ENCODE measurements at regions not wholly inside any gene's neighbourhood (a gene's known extent, or its start where the extent isn't known, plus 50 kb on each side); places are given as distances from the start of the nearest gene placed in this dataset.

DNA sequence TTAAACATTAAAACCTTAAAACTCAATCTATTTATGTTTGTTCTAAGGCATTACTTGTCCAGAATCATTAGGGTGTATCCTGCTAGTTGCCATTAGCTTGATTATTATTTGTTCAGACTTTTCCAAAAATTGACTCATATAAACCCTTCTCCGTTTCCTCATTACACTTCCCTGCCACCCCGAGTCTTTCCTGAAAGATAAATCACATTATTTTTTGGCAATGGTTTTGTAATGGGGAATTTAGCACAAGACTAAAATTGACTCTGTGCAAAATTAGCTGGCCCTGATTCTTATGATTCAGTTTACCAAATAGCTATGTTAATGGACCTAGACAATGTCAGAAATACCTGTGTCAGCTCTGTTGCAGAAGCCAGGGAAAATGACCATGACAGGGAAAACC is 112.2 kb upstream of the NT5C1B start:
- DNase-seq = no peak

DNA sequence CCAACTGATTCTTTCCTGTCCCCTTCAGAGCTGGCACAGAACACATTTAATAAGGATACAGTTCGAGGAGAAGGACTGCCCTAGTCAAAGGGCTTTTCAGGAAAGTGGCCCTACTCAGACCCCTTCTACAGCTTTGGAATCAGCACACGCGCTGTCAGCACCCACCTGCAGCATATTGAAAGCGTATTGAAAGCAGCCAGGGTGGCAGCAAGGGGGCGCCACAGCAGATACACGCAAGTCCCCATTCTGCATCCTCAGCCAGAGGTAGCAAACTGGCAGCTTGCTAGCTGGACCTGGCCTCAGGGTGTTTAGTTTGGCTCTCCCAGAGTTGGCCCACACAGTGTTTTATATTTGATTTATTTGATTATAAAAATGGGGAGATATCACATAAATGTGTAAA is 101.0 kb upstream of the NT5C1B start:
- DNase-seq = peak; percentile 3

DNA sequence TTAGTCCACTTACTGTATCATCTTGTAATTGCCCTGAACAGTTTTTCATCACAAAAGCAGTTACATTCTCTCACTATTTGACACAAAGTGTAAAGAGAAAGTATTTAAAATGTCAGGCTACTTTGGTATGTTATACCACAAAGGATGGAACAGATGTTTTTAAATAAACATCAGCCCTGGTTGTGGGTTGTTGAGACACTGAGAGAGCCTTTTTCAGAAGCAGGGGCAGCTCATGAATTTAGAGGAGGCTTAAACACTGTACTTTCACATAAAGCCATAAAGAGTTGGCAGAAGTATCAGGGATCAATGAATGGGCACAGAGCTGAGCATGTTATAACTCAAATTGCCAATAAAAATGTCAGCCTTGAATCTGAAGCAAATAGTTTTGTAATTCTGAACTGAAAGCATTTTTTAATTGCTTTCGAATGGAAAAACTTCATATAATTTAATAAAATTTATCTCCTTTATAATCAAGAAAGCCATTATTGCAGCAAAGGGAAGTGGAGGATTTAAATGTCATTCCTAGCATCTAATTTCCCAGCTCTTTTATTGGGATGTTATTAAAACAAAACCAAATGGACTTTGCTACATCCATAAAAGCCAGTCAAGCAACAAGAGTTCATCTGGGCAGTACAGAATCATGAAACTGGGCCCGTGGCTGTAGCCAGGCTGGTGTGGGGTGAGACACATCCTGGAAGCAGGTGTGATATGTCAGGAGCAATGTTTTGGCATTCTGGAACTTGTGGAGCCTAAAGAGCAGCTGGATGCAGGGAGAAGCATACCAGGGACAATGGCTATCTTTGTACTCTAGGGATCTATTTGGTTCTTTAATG is 95.1 kb upstream of the NT5C1B start:
- no peak for DNase-seq

DNA sequence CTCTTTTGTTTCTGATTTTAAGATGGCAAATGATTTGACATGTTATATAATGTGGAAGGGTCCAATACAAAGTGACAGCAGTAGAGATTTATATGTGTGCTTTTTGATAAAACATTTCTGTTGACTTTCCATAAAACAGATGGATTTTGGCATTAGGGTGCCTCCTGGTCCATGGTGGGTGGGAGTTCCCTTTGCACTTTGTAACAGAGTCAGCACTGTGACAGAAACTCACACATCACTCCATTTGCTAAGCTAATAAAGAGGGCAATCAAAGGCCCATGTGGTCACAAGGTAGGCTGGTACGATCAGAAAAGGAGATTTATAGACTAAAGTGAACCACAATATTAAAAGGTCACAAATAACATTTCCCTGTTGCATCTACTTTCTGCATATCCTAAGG is 93.3 kb upstream of the NT5C1B start:
- DNase-seq = no peak

DNA sequence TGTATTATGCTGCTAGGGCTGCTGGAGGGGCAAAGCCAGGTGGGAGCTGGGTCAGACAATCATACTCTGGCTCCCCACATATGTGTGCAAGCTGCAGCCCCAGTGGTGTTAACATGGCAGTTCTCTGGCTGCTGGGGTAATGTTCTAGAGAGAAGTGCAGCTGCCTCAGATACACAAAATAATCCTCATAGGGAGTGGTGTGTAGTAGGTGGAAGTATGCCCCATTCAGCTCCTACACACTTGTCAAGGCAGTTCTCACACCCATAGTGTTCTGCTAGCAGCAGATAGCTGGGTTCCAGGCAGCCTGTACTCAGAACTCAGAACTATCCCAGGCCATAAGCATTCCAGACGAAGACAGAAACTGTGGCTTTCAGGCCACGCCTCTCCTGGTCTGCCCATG is 87.9 kb upstream of the NT5C1B start:
- no peak for DNase-seq

DNA sequence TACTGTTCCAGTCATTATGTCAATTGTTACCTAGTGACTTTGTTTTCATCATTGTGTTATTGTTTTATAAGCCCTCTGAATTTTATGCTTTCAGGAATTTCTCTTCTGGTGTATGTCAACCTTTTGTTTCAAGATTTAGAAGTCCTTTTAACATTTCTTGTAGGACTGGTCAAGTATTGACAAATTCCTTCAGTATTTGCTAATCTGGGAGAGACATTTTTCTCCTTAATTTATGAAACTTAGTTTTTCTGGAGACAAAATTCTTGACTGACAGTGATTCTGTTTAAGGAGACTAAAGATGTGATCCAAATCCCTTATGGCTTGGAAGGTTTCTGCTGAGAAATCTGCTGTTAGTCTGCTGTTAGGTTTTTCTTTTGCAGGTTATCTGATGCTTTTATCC is 84.9 kb upstream of the NT5C1B start:
- no peak for DNase-seq

DNA sequence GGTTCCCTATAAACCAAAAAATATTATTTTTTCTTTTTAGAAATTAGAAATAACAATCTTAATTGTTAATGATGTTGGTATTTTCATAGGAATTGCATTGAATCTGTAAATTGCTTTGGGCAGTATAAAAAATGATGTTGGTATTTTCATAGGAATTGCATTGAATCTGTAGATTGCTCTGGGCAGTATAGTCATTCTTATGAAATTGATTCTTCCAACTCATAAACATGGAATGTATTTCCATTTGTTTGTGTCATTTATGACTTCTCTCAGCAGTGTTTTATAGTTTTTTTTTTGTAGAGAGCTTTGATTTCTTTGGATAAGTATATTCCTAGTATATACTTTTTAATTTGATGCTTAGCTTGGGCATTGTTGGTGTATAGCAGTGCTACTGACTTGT is 82.0 kb upstream of the NT5C1B start:
- no peak for DNase-seq

DNA sequence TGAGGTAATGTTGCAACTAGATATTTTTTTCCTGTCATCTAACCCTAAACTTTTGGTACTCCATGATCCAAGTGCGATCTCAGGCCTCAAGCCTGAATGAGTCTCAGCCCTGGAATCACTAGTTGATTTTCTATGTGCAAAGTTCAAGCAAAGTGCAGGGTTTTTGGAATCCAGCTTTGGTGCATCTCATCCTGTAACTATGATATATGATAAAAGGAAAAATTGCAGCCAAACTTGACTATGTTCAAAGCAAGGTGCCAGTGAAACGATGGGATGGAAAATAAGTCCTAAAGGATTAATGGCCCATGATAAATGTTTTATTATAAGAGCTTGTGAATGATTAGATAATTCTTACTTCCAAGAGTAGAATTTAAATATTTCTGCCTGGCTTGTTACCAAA is 78.9 kb upstream of the NT5C1B start:
- DNase-seq = no peak

DNA sequence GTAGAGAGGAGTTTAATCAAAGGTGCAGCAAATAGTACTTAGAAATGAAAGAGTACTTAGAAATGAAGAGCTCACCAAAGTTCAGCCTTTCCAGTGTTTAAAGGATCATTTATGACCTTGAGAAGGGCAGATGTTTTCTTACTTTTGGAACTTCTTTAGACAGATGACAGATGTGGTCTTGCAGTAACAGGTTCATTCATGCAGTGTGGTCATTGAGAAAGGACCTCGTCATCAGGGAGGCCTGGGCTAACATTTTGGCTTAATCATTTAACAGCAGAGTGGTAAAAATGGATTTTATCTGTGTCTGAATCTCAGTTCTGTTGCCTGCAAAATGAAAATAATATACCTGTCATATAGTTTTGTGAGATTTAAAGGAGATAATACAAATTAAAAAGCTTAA is 75.1 kb upstream of the NT5C1B start:
- no peak for DNase-seq

DNA sequence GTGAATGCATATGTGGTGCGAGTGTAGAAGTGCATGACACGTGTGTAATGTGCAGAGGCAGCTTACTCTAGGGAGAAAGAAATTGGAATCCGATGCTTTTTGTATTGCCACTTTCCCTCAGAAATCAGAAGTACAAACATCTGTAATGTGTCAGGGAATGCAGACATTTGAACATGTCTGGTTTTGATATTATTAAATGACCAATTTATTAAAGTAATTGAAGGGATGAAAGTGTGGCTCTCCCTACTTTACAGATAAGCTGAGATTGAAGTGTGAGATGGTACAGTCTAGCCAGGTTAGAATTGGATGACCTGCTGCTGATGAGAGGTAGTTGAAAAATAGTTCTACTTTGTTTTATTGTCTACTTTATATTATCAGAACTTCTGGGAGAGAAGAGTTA is 74.5 kb upstream of the NT5C1B start:
- no peak for DNase-seq

DNA sequence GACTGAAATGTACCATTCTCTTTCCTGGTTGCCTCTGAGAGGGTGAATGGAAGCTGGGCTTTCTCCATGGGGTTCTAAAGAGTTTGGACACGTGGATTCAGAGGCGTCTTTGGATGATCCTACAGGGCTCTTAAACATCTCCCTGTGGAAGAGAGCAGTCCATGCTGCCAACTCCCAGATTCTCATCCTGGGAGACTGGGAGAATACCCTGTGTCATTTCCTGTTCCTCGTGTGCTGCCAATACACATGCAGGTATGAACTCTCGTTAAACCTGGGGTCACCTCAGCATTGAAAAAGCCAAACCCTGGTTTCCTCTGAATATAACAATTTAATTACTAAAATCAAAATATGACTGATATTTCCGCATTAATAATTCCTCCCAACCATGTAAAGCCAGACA is 73.3 kb upstream of the NT5C1B start:
- DNase-seq = no peak

DNA sequence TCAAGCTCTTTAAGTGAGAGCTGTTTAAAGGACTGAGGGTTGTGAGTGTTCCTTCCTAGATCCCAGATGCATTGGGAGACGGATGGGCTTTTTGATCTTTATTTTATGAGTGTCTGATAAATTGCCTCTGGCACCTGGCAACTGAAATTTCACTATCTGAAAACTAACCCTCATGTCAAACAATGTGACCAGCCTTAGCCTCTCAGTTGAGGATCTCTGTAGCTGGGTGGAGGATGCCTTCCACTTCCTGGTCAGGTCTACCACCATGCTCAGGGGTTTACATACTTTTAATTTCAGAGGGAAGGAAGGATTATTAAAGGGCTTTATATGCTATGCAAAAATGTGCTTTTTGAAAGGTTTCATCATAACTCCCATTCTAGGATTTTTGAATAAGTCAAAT is 70.5 kb upstream of the NT5C1B start:
- no peak for DNase-seq

DNA sequence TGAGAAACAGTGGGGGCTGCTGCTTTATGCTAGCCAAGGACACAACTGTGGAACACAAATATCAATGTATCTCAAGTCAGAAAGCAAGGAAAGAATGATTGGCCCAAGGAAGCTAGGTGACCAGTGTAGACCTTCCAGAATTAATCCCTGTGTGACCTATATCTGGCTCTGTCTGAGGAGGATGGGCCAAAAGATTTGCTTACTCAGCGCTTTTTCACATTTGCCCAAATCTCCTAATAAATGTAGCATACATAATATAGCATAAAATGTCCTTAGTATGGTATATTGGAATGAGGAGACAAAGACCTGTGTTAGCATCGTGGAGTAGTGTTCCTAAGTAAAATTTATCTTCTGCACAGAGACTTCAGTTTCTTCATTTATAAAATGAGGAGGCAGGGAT is 66.7 kb upstream of the NT5C1B start:
- DNase-seq = no peak

DNA sequence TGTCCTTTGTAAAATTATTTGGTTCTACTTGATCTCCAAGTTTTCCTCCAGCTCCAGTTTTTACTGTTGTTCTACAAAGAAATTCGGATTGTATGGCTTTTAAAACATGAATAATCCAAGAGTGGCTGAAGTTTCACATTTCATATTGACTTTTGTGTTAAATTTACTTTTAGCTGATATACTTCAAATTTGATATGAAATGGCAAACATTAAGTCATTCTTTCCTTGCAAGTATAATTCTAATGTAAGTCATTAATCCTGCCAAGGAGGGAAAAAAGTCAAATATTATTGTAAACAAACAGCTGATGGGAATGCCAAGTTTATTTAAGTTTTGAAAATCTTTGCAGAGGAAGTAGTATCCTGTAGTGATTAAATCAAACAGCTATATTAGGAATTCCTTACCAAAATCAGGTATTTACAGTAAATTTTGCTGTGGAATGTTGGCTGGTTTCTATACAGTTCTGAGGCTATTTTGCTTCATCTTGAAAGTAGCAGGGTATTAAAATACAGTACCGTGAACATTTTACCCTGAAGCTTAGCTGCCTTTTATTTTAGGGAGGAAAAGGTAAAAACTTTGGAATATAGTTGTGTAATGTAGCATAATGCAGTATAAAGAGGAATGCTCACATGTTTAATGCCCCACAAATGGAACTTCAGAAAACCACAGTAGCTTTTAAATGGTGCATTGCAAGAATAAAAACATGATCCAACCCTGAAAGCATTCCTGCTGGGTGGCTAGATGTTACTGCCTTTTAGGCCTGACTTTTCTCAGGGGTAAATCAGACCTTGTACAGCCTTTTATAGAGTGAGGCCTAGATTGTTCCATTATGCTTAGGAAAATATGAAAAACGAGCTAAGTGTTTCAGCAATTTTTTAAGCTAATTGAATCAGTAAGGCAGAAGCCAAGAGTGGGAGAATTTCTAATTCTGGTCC is 62.7 kb upstream of the NT5C1B start:
- no peak for DNase-seq

DNA sequence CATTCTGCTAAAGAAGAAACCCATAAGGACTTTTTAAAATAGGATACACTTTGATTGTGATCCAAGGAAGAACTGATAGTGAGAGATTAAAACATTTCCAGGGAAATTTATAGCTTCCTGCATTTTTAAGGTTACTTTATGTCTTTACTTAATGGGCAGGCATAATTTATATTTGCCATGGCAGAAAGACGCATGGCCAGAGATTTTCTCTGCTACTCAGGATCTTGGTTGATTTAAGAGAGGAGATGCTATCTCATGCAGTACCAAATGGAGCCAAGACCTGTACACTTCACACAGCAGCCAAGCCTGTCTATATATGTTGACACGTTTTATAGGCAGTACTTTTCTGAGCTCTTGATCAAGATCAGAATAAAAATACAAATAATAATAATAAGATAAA is 60.9 kb upstream of the NT5C1B start:
- no peak for DNase-seq

DNA sequence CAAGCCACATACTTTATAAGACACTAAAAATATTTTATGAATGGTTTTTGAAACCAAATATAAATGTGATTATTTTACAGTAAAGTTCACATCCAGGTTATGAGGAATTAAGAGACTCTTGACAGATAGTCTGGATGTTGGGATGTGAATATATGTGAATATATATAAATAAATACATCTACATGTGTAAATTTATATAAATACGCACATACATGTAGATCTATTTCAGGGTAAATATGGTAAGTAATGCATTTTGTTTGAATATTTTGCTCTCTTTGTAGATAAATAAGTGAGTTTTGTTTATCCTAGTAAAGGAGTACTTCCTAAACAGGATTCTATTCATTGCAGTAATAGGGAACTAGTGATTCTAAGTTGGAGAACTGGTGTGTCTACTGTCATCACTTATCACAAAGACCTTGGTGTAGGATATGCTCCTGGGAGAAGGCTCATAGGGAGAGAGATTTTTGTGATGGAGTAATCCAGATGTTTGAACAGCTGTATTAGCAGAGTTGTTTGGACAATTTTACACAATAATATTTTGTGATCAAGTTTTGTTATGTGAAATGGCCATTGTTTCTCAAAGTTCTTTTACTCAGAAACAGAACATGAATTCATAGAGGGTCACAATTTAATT is 60.2 kb upstream of the NT5C1B start:
- DNase-seq = no peak

DNA sequence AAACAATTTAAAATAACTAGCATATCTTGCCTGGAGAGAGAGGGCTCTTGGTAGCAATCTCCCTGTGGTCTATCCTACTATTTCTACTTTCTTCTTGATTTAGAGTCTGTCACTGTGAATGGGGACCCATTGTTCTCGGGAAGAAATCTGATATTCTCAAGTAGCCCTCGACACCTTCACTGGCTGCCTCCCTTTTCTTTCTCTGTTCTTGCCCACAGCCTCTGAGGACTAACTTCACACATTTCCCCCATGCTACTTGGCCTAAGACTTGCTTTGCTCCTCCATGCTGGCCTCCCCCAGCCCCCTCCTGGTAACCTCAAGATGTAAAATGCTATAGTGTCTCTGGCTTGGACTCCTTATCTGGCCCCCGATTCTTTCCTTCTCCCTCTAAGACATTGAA is 58.8 kb upstream of the NT5C1B start:
- no peak for DNase-seq

DNA sequence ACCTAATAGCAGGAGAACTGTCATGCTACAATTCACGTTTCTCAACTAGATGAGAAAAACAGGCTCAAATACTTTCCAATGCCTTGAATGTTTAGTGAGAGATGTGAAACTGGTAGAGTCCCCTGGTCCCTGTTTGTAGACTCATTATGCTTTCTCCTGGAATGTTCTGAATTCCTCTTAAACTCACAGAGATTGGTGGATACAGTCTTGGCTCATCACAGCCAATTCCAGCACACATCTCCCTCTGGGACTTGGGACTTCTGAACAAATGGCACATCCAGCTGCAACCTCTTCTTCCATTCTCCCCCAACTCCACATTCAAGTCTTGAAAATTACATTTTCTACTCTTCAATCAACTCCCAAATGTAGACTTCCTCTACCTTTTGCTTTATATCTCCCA is 58.4 kb upstream of the NT5C1B start:
- DNase-seq = no peak

DNA sequence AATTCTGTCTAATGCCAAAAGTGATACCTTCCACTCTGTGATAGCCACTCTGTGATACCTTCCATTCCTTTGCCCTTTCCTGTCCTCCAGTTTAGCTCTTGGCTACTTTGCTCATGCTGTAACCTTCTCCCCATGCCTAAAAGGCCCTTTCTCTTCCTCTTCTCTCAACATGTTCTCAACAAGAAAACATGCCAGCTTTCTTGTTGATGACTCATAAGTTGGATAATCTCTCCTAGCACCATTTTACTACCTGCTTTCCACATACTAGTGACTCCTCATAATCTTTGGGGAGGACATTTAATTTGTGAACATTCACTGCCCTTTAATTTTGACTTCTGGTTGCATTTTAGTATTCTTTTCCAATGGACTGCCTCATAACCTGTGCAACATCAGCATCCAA is 55.9 kb upstream of the NT5C1B start:
- no peak for DNase-seq

DNA sequence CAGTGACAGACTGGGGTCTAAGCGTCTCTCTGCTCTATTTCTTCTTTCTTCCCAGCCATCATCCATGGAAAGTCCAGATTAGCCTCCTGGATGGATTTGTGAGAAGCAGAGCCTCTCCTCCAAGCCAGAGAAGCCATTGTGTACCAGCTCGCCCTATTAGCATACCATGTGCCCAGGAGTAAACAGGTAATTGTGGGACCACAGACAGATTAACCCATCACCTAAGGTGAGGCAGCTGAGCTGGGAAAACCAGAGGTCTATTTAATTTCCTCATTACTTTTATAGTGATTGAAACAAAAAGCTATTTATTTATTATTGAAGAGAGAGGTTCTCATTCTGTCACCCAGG is 54.7 kb upstream of the NT5C1B start:
- DNase-seq = no peak

DNA sequence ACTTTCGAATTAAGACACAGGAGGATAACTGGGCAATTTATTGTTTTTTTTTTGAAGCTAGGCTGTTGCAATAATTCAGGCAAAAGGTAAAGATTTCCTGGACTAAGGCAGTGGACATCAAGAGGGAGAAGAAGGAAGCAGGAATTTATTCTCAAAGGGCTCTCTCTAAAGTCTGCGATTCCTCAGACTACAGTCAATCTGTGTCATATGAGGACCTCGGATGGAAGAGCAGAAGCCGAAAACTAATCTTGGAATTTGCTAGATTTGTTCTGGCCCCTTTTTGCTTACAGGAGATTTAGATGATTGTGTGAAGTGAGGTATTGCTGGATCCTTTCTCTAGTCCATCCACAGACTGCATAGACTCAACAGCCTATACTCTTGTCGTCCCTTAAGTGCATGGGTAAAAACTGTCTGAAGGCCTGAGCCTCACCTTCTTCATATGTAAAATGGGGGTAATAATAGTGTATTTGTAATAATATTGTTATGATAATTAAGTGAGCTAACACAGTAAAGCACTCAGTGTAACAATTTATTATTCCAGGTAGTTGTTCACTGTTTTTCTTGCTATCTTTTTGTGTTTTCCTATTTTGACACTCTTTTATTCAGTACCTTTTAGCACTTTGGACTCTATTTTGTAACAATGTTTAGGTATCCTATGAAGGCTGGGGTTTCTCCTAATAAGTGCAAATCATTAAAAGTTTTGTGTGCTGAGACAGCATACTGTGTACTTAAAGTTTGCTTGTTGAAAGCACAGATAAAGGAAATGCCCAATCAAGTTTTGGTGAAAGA is 54.2 kb upstream of the NT5C1B start:
- no peak for DNase-seq

DNA sequence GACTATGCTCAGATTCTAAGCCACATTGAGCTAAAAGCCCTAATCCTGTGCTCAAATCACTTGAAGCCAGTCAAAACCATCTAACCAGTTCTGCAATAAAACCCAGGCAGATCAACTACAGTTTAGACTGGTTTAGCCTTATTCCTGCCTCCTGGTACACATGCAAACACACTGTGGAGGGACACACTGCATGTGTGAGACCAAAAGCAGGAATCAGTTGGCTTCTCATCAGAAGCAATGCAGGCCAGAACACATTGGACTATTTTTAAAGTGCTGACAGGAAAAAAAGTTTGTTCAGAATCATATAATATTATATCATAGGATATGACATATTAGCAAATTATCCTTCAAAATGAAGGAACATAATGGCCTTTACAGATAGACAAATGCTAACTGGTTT is 52.5 kb upstream of the NT5C1B start:
- DNase-seq = no peak

Measured in NCI-H82 (cell line).